ENCODE measurements at regions not wholly inside any gene's neighbourhood (a gene's known extent, or its start where the extent isn't known, plus 50 kb on each side); places are given as distances from the start of the nearest gene placed in this dataset.

DNA sequence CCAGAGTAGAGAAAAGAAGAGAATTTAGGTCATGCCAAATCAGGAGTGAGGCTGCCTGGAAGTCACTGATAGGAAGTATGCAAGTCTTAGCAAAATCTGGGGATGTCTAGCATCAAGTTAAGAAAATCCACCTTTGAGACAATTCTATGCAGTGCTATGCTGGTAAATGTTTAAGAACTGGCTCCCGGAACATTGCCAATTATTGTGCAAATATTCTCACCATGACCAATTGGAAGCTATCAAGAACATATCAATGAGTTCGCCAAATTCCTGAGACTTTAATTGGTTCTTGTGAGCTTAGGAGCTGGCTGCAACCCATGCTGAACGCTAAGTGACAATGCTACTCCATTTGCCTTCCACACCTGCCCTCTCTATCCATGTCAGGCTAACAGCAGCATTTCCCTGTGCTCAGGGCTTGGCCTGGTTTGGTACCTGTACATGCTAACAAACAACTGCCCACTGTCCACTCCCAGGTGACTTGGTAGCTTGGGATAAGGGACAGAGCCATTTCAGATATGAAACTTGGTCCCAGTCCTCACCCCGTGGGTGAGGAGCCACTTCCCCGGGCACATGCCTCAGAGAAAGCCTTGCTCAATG, 172.9 kb upstream of the KLHL29 start:
- TF ChIP-seq ZNF610 (tag by site-specific recombination; IDR thresholded peaks at IDR 0.05; ENCODE audit: borderline replicate concordance) = no peak
- TF ChIP-seq, protein P1, sequence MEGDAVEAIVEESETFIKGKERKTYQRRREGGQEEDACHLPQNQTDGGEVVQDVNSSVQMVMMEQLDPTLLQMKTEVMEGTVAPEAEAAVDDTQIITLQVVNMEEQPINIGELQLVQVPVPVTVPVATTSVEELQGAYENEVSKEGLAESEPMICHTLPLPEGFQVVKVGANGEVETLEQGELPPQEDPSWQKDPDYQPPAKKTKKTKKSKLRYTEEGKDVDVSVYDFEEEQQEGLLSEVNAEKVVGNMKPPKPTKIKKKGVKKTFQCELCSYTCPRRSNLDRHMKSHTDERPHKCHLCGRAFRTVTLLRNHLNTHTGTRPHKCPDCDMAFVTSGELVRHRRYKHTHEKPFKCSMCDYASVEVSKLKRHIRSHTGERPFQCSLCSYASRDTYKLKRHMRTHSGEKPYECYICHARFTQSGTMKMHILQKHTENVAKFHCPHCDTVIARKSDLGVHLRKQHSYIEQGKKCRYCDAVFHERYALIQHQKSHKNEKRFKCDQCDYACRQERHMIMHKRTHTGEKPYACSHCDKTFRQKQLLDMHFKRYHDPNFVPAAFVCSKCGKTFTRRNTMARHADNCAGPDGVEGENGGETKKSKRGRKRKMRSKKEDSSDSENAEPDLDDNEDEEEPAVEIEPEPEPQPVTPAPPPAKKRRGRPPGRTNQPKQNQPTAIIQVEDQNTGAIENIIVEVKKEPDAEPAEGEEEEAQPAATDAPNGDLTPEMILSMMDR (tag by site-specific recombination; IDR thresholded peaks at IDR 0.05) = no peak
- TF ChIP-seq SP2 (tag by site-specific recombination; IDR thresholded peaks at IDR 0.05) = no peak
- TF ChIP-seq ZNF274 (IDR thresholded peaks at IDR 0.05; ENCODE audit: low read length) = no peak
- TF ChIP-seq ZNF274 (tag by site-specific recombination; IDR thresholded peaks at IDR 0.05; ENCODE audit: borderline replicate concordance) = no peak
- no peak for TF ChIP-seq ZNF404 (tag by site-specific recombination; IDR thresholded peaks at IDR 0.05)
- TF ChIP-seq, protein P2, sequence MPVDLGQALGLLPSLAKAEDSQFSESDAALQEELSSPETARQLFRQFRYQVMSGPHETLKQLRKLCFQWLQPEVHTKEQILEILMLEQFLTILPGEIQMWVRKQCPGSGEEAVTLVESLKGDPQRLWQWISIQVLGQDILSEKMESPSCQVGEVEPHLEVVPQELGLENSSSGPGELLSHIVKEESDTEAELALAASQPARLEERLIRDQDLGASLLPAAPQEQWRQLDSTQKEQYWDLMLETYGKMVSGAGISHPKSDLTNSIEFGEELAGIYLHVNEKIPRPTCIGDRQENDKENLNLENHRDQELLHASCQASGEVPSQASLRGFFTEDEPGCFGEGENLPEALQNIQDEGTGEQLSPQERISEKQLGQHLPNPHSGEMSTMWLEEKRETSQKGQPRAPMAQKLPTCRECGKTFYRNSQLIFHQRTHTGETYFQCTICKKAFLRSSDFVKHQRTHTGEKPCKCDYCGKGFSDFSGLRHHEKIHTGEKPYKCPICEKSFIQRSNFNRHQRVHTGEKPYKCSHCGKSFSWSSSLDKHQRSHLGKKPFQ (tag by site-specific recombination; IDR thresholded peaks at IDR 0.05) = no peak
- TF ChIP-seq ZNF169 (tag by site-specific recombination; IDR thresholded peaks at IDR 0.05) = no peak
- TF ChIP-seq, protein P3, sequence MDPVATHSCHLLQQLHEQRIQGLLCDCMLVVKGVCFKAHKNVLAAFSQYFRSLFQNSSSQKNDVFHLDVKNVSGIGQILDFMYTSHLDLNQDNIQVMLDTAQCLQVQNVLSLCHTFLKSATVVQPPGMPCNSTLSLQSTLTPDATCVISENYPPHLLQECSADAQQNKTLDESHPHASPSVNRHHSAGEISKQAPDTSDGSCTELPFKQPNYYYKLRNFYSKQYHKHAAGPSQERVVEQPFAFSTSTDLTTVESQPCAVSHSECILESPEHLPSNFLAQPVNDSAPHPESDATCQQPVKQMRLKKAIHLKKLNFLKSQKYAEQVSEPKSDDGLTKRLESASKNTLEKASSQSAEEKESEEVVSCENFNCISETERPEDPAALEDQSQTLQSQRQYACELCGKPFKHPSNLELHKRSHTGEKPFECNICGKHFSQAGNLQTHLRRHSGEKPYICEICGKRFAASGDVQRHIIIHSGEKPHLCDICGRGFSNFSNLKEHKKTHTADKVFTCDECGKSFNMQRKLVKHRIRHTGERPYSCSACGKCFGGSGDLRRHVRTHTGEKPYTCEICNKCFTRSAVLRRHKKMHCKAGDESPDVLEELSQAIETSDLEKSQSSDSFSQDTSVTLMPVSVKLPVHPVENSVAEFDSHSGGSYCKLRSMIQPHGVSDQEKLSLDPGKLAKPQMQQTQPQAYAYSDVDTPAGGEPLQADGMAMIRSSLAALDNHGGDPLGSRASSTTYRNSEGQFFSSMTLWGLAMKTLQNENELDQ (tag by site-specific recombination; IDR thresholded peaks at IDR 0.05; ENCODE audit: low read depth) = no peak

Measured in HEK293 (cell line).